HEK293 (cell line): ENCODE measurements at regions not wholly inside any gene's neighbourhood (a gene's known extent, or its start where the extent isn't known, plus 50 kb on each side); places are given as distances from the start of the nearest gene placed in this dataset.

ENCODE experiments used
- BCL11A ChIP-seq: fragments of 450-650 bp; formaldehyde crosslinking; IDR thresholded peaks from 2 replicates; pipeline ENCODE4 v1.5.1; 2016; ENCODE audit warnings: low read depth, missing biosample characterization, missing genetic modification characterization
- GLIS1 ChIP-seq: fragments of 450-650 bp; formaldehyde crosslinking; IDR thresholded peaks from 2 replicates; pipeline ENCODE4 v1.5.1; 2016; ENCODE audit warnings: missing biosample characterization, missing genetic modification characterization
- HOXA7 ChIP-seq: sonication (generic); formaldehyde crosslinking; IDR thresholded peaks from 2 replicates; pipeline ENCODE4 v1.8.1; 2022; ENCODE audit warnings: missing genetic modification reagents, borderline replicate concordance
- KLF10 ChIP-seq: fragments of 450-650 bp; IDR thresholded peaks from 2 replicates; pipeline ENCODE4 v1.5.1; 2018; ENCODE audit warnings: missing biosample characterization, mild to moderate bottlenecking, missing genetic modification characterization
- OVOL3 ChIP-seq: fragments of 450-650 bp; formaldehyde crosslinking; IDR thresholded peaks from 2 replicates; pipeline ENCODE4 v1.5.1; 2016; ENCODE audit warnings: missing biosample characterization, missing genetic modification characterization
- TCF7L2 ChIP-seq: IDR thresholded peaks from 2 replicates; pipeline ENCODE4 v1.6.1; 2011; ENCODE audit warnings: low read depth, mild to moderate bottlenecking, inconsistent platforms, low read length, moderate library complexity, borderline replicate concordance
- ZIC2 ChIP-seq: fragments of 450-650 bp; formaldehyde crosslinking; IDR thresholded peaks from 2 replicates; pipeline ENCODE4 v1.5.1; 2016; ENCODE audit warnings: missing biosample characterization, missing genetic modification characterization
- ZNF112 ChIP-seq: fragments of 450-650 bp; formaldehyde crosslinking; IDR thresholded peaks from 2 replicates; pipeline ENCODE4 v1.5.0; 2017; ENCODE audit warnings: missing biosample characterization, missing genetic modification characterization
- ZNF292 ChIP-seq: fragments of 450-650 bp; formaldehyde crosslinking; IDR thresholded peaks from 2 replicates; pipeline ENCODE4 v1.5.1; 2016; ENCODE audit warnings: low read depth, missing biosample characterization, missing genetic modification characterization, borderline replicate concordance
- ZNF677 ChIP-seq: fragments of 450-650 bp; IDR thresholded peaks from 2 replicates; pipeline ENCODE4 v1.5.0; 2018; ENCODE audit warnings: missing biosample characterization, mild to moderate bottlenecking, missing genetic modification characterization, moderate library complexity
- ZNF701 ChIP-seq: fragments of 450-650 bp; formaldehyde crosslinking; IDR thresholded peaks from 2 replicates; pipeline ENCODE4 v1.5.1; 2016; ENCODE audit warnings: missing biosample characterization, missing genetic modification characterization
- TF ChIP-seq, protein P1 (sequence below): fragments of 450-650 bp; formaldehyde crosslinking; IDR thresholded peaks from 2 replicates; pipeline ENCODE4 v1.5.1; 2017; ENCODE audit warnings: missing biosample characterization, missing genetic modification characterization
- TF ChIP-seq, protein P2 (sequence below): fragments of 450-650 bp; formaldehyde crosslinking; IDR thresholded peaks from 2 replicates; pipeline ENCODE4 v1.5.1; 2016; ENCODE audit warnings: missing biosample characterization, missing genetic modification characterization
- TF ChIP-seq, protein P3 (sequence below): fragments of 450-650 bp; formaldehyde crosslinking; IDR thresholded peaks from 2 replicates; pipeline ENCODE4 v1.5.1; 2017; ENCODE audit warnings: missing biosample characterization, missing genetic modification characterization

DNA sequence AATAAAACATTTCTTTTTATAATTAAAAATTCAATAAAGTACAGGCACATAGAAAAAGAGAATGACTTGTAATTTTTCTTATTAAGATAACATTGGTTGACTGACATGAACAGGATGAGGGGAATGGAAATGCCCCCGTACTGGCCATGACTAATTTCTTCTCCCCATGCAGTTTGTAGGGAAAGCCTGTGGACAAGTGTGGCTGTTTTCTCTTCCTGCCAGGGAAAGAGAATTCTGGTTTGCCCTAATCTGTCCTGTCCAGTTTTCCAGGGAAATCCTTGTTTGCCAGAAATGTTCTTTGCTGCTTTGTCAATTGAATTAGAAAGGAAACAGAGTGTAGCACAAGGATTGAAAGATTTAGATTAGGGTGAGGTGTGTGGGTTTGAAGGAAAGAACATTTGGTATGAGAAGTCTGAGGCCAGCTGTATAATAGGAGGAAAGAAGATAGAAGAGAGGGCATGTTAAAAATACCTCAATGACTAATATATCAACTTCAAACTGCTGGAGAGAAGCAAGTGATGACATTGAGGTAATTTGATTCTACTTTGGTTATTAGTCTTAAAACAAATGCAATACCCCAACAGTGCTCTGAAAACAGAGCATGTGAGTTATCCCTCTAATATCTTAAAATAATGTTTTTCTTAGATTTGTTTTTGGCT, 593.9 kb upstream of the ZNF804A start:
- TF ChIP-seq ZNF112, result no peak
- no peak for TF ChIP-seq TCF7L2
- TF ChIP-seq ZNF292 (tag by site-specific recombination), result no peak
- TF ChIP-seq BCL11A (tag by site-specific recombination), result no peak
- no peak for TF ChIP-seq ZNF701 (tag by site-specific recombination)
- TF ChIP-seq, protein P1, sequence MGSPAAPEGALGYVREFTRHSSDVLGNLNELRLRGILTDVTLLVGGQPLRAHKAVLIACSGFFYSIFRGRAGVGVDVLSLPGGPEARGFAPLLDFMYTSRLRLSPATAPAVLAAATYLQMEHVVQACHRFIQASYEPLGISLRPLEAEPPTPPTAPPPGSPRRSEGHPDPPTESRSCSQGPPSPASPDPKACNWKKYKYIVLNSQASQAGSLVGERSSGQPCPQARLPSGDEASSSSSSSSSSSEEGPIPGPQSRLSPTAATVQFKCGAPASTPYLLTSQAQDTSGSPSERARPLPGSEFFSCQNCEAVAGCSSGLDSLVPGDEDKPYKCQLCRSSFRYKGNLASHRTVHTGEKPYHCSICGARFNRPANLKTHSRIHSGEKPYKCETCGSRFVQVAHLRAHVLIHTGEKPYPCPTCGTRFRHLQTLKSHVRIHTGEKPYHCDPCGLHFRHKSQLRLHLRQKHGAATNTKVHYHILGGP (tag by site-specific recombination), result no peak
- no peak for TF ChIP-seq ZIC2
- no peak for TF ChIP-seq OVOL3 (tag by site-specific recombination)
- TF ChIP-seq, protein P2, sequence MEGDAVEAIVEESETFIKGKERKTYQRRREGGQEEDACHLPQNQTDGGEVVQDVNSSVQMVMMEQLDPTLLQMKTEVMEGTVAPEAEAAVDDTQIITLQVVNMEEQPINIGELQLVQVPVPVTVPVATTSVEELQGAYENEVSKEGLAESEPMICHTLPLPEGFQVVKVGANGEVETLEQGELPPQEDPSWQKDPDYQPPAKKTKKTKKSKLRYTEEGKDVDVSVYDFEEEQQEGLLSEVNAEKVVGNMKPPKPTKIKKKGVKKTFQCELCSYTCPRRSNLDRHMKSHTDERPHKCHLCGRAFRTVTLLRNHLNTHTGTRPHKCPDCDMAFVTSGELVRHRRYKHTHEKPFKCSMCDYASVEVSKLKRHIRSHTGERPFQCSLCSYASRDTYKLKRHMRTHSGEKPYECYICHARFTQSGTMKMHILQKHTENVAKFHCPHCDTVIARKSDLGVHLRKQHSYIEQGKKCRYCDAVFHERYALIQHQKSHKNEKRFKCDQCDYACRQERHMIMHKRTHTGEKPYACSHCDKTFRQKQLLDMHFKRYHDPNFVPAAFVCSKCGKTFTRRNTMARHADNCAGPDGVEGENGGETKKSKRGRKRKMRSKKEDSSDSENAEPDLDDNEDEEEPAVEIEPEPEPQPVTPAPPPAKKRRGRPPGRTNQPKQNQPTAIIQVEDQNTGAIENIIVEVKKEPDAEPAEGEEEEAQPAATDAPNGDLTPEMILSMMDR (tag by site-specific recombination), result no peak
- TF ChIP-seq, protein P3, sequence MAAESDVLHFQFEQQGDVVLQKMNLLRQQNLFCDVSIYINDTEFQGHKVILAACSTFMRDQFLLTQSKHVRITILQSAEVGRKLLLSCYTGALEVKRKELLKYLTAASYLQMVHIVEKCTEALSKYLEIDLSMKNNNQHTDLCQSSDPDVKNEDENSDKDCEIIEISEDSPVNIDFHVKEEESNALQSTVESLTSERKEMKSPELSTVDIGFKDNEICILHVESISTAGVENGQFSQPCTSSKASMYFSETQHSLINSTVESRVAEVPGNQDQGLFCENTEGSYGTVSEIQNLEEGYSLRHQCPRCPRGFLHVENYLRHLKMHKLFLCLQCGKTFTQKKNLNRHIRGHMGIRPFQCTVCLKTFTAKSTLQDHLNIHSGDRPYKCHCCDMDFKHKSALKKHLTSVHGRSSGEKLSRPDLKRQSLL (tag by site-specific recombination), result no peak
- TF ChIP-seq KLF10 (tag by site-specific recombination), result no peak
- no peak for TF ChIP-seq HOXA7
- TF ChIP-seq ZNF677 (tag by site-specific recombination), result no peak
- TF ChIP-seq GLIS1 (tag by site-specific recombination), result no peak
